MM.1S (cell line): ENCODE measurements at regions not wholly inside any gene's neighbourhood (a gene's known extent, or its start where the extent isn't known, plus 50 kb on each side); places are given as distances from the start of the nearest gene placed in this dataset.

Experiments used
- EZH2 ChIP-seq: fragments of 300-600 bp; sonication (generic); optimal IDR thresholded peaks from 2 replicates; pipeline ENCODE3; 2017; ENCODE audit warnings: low read depth, mild to moderate bottlenecking, antibody characterized with exemption, low read length, mixed read lengths
- EZH2phosphoT487 ChIP-seq: fragments of 300-600 bp; sonication (generic); IDR thresholded peaks from 2 replicates; pipeline ENCODE4 v1.6.1; 2018; ENCODE audit warnings: antibody characterized with exemption, low read length
- TF ChIP-seq, protein P1 (sequence below): fragments of 300-600 bp; sonication (generic); IDR thresholded peaks from 2 replicates; pipeline ENCODE4 v1.5.1; 2016; ENCODE audit warnings: antibody characterized with exemption, low read length, mixed read lengths

DNA sequence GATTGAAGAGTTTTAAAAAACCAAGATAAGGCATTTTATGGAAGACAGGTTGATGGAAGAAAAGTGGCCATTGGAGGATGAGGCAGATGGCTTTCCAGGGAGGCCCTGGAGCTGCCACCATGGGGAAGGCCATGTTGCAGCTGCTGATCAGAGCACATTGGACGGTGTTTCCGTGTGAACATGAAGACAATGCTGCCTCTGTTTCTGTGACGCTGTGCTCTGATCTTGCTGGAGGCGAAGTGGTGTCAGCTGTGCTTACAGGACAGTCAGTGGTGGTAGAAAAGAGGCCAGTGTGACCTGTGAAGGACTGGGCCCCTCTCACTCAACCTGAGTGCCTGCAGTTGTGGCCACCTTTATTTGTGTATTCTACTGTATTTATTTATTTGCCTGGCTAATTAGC is 132.9 kb downstream of the FAM204A start:
- no peak for TF ChIP-seq EZH2
- TF ChIP-seq, protein P1, sequence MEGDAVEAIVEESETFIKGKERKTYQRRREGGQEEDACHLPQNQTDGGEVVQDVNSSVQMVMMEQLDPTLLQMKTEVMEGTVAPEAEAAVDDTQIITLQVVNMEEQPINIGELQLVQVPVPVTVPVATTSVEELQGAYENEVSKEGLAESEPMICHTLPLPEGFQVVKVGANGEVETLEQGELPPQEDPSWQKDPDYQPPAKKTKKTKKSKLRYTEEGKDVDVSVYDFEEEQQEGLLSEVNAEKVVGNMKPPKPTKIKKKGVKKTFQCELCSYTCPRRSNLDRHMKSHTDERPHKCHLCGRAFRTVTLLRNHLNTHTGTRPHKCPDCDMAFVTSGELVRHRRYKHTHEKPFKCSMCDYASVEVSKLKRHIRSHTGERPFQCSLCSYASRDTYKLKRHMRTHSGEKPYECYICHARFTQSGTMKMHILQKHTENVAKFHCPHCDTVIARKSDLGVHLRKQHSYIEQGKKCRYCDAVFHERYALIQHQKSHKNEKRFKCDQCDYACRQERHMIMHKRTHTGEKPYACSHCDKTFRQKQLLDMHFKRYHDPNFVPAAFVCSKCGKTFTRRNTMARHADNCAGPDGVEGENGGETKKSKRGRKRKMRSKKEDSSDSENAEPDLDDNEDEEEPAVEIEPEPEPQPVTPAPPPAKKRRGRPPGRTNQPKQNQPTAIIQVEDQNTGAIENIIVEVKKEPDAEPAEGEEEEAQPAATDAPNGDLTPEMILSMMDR = no peak
- TF ChIP-seq EZH2phosphoT487 = no peak
